GM12872 (cell line): ENCODE measurements at regions not wholly inside any gene's neighbourhood (a gene's known extent, or its start where the extent isn't known, plus 50 kb on each side); places are given as distances from the start of the nearest gene placed in this dataset.

ENCODE experiments used
- CTCF ChIP-seq: IDR thresholded peaks from 3 replicates; pipeline ENCODE4 v1.5.1; 2011; ENCODE audit warnings: low read depth, mild to moderate bottlenecking, low read length, moderate library complexity; ENCODE audit not compliant: insufficient read depth

GRCh38 chr11:22006901-22007300, 186.0 kb upstream of the ANO5 start:
- no peak for TF ChIP-seq CTCF

- TF ChIP-seq CTCF = no peak
Observed at GRCh38 chr11:22031791-22032190, 161.1 kb upstream of the ANO5 start.

GRCh38 chr11:22037505-22037904, 155.4 kb upstream of the ANO5 start:
- TF ChIP-seq CTCF = no peak

- TF ChIP-seq CTCF = no peak
Observed at GRCh38 chr11:22041039-22041438, 151.8 kb upstream of the ANO5 start.

GRCh38 chr11:22042081-22042480, 150.8 kb upstream of the ANO5 start:
- TF ChIP-seq CTCF = no peak

- no peak for TF ChIP-seq CTCF
Observed at GRCh38 chr11:22044126-22044525, 148.8 kb upstream of the ANO5 start.

- TF ChIP-seq CTCF = no peak
Observed at GRCh38 chr11:22049276-22049675, 143.6 kb upstream of the ANO5 start.

- no peak for TF ChIP-seq CTCF
Observed at GRCh38 chr11:22065472-22065871, 127.4 kb upstream of the ANO5 start.
